ENCODE measurements at regions not wholly inside any gene's neighbourhood (a gene's known extent, or its start where the extent isn't known, plus 50 kb on each side); places are given as distances from the start of the nearest gene placed in this dataset.
"Not testable (repeated sequence)": the region's sequence is repeated elsewhere in the genome, so short reads cannot be mapped to it uniquely, and the experiment has no call there.

DNA sequence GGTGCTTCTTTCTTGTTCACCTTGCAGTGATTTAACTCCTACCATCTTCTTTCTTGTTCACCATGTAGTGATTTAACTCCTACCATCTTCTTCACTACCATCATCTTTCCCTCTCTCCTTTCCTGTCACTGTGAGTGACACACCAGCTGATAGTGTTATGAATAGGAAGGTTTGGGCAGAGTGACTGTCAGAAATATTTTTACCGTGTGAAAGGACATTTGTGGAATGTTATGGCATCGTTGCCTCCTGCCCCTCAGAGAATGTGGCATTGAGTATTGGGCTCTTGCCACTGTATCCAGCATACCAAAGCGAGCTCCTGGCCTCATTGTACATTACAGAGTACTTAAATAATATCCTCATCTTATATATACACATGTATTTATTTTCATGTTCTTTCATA, 90.8 kb upstream of the AMOT start:
- Histone ChIP-seq H3K4me3 (ENCODE audit: low read length) (no peak overlapping the region), H3K27me3 (ENCODE audit: control insufficient read depth, insufficient read depth, low read length) (no peaks in the 10 kb centered on the region), H3K36me3 (ENCODE audit: control insufficient read depth, insufficient read depth, low read length) (no peaks in the 10 kb centered on the region), H3K4me1 (ENCODE audit: control insufficient read depth, insufficient read depth, low read length) (no peaks in the 10 kb centered on the region), H3K9me3 (ENCODE audit: control insufficient read depth, insufficient read depth, low read length) (no peaks in the 10 kb centered on the region), H3K27ac (ENCODE audit: low read length) (no peak overlapping the region)
- H3K36me3 Mint-ChIP-seq = no peaks in the 10 kb centered on the region
- TF ChIP-seq, protein P1, sequence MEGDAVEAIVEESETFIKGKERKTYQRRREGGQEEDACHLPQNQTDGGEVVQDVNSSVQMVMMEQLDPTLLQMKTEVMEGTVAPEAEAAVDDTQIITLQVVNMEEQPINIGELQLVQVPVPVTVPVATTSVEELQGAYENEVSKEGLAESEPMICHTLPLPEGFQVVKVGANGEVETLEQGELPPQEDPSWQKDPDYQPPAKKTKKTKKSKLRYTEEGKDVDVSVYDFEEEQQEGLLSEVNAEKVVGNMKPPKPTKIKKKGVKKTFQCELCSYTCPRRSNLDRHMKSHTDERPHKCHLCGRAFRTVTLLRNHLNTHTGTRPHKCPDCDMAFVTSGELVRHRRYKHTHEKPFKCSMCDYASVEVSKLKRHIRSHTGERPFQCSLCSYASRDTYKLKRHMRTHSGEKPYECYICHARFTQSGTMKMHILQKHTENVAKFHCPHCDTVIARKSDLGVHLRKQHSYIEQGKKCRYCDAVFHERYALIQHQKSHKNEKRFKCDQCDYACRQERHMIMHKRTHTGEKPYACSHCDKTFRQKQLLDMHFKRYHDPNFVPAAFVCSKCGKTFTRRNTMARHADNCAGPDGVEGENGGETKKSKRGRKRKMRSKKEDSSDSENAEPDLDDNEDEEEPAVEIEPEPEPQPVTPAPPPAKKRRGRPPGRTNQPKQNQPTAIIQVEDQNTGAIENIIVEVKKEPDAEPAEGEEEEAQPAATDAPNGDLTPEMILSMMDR (IDR thresholded peaks at IDR 0.05) = no peak
- no peaks in the 10 kb centered on the region for H3K9me3 Mint-ChIP-seq
- intact Hi-C loops (cut with micrococcal nuclease) = no loop called here
- H3K4me1 Mint-ChIP-seq = no peaks in the 10 kb centered on the region
- H3K27me3 Mint-ChIP-seq (ENCODE audit: low read depth in 2 of 2) = peaks cover 0 to 16% of the 10 kb centered on the region in 2 donors
- ATAC-seq = no peak
- no peak for DNase-seq
- 77% methylated on average over 3 of the region's 3 CpGs for whole genome bisulfite sequencing (ENCODE audit: insufficient coverage)
- no peak overlapping the region for H3K27ac Mint-ChIP-seq
- no peak overlapping the region for H3K4me3 Mint-ChIP-seq

DNA sequence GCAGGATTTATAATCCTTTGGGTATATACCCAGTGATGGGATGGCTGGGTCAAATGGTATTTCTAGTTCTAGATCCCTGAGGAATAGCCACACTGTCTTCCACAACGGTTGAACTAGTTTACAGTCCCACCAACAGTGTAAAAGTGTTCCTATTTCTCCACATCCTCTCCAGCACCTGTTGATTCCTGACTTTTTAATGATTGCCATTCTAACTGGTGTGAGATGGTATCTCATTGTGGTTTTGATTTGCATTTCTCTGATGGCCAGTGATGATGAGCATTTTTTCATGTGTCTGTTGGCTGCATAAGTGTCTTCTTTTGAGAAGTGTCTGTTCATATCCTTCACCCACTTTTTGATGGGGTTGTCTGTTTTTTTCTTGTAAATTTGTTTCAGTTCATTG, 82.8 kb upstream of the AMOT start:
- H3K4me3 ChIP-seq (ENCODE audit: low read length); H3K4me1 Mint-ChIP-seq; H3K36me3 Mint-ChIP-seq; H3K36me3 ChIP-seq (ENCODE audit: control insufficient read depth, insufficient read depth, low read length); H3K4me3 Mint-ChIP-seq; H3K9me3 Mint-ChIP-seq; H3K27ac Mint-ChIP-seq; intact Hi-C loops (cut with micrococcal nuclease); H3K9me3 ChIP-seq (ENCODE audit: control insufficient read depth, insufficient read depth, low read length); H3K27me3 ChIP-seq (ENCODE audit: control insufficient read depth, insufficient read depth, low read length); DNase-seq; ATAC-seq; H3K27ac ChIP-seq (ENCODE audit: low read length); H3K4me1 ChIP-seq (ENCODE audit: control insufficient read depth, insufficient read depth, low read length): not testable (repeated sequence)
- no CpG with 5 or more reads among the region's 1 CpG for WGBS (ENCODE audit: insufficient coverage)
- H3K27me3 Mint-ChIP-seq (ENCODE audit: low read depth in 2 of 2) = peaks cover 0 to 12% of the 10 kb centered on the region in 2 donors

DNA sequence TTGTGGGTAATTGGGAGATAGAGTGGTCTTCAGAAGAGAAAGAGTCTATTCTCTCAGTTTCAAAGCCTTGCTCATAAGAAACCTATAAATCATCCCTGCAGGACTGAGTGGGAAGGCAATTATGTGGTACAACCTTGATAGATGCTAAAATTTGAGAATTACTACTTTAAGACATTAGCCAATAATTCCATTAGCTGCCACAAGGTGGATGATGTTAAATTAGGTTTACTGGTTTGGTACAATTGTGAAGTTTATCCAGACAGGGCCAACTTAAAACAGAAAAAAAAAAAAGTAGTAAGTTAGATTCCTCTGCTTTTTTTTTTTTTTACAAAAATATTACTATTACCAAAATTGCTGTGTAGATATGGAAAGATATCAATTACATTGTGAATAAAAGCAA, 73.2 kb upstream of the AMOT start:
- no peak overlapping the region for H3K27ac Mint-ChIP-seq
- intact Hi-C loops (cut with micrococcal nuclease) = no loop called here
- DNase-seq (no peak), ATAC-seq (no peak)
- H3K4me3 Mint-ChIP-seq = no peak overlapping the region
- Histone ChIP-seq H3K4me1 (ENCODE audit: control insufficient read depth, insufficient read depth, low read length) (no peaks in the 10 kb centered on the region), H3K4me3 (ENCODE audit: low read length) (no peak overlapping the region), H3K9me3 (ENCODE audit: control insufficient read depth, insufficient read depth, low read length) (no peaks in the 10 kb centered on the region), H3K27me3 (ENCODE audit: control insufficient read depth, insufficient read depth, low read length) (no peaks in the 10 kb centered on the region), H3K27ac (ENCODE audit: low read length) (no peak overlapping the region), H3K36me3 (ENCODE audit: control insufficient read depth, insufficient read depth, low read length) (no peaks in the 10 kb centered on the region)
- H3K27me3 Mint-ChIP-seq (ENCODE audit: low read depth in 2 of 2) = peaks cover 0 to 9% of the 10 kb centered on the region in 2 donors
- TF ChIP-seq, protein P1 (IDR thresholded peaks at IDR 0.05) = no peak
- no peaks in the 10 kb centered on the region for H3K4me1 Mint-ChIP-seq
- H3K9me3 Mint-ChIP-seq = no peaks in the 10 kb centered on the region
- H3K36me3 Mint-ChIP-seq = no peaks in the 10 kb centered on the region

DNA sequence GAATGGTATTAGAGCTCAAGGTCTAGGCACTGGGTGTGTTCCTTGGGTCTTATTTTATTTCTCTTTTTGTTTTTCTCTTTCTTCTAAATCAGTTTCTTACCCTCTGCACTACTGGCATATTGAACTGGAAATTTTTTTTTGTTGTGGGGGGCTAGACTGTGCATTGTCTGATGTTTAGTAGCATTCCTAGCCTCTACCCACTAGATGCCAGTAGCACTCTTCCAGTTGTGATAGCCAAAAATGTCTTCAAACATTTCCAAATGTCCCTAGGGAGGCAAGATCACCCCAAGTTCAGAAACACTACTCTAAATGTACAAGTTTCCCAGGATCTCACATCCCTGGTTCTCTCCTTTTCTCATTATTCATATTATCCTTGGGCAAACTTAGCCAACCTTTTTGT, 69.8 kb upstream of the AMOT start:
- DNase-seq = no peak
- Mint-ChIP-seq H3K9me3 (no peaks in the 10 kb centered on the region), H3K4me1 (no peaks in the 10 kb centered on the region), H3K27me3 (ENCODE audit: low read depth in 2 of 2) (peaks cover 0 to 9% of the 10 kb centered on the region in 2 donors), H3K36me3 (no peaks in the 10 kb centered on the region), H3K27ac (no peak overlapping the region), H3K4me3 (no peak overlapping the region)
- H3K36me3 ChIP-seq (ENCODE audit: control insufficient read depth, insufficient read depth, low read length) = no peaks in the 10 kb centered on the region
- no peak for ATAC-seq
- TF ChIP-seq, protein P1 (IDR thresholded peaks at IDR 0.05) = no peak
- no peaks in the 10 kb centered on the region for H3K27me3 ChIP-seq (ENCODE audit: control insufficient read depth, insufficient read depth, low read length)
- H3K9me3 ChIP-seq (ENCODE audit: control insufficient read depth, insufficient read depth, low read length) = no peaks in the 10 kb centered on the region
- H3K4me1 ChIP-seq (ENCODE audit: control insufficient read depth, insufficient read depth, low read length) = no peaks in the 10 kb centered on the region
- intact Hi-C loops (cut with micrococcal nuclease) = no loop called here
- no peak overlapping the region for H3K4me3 ChIP-seq (ENCODE audit: low read length)
- H3K27ac ChIP-seq (ENCODE audit: low read length) = no peak overlapping the region

Measured in natural killer cell (primary cell).